Heart left ventricle (tissue), 13 donors: ENCODE measurements at regions not wholly inside any gene's neighbourhood (a gene's known extent, or its start where the extent isn't known, plus 50 kb on each side); places are given as distances from the start of the nearest gene placed in this dataset.

Source experiments
- CTCF ChIP-seq, 12 donors: fragments of 200-600 bp; sonication (generic) in 4 of 12; IDR thresholded peaks; one replicate each; pipeline versions ENCODE4 v1.5.0 to v1.8.0; 2018 to 2022; ENCODE audit warnings: antibody characterized with exemption in 12 of 12, mild to moderate bottlenecking in 5 of 12
- POLR2A ChIP-seq, 2 donors: fragments of 450-650 bp; IDR thresholded peaks; one replicate each; pipeline ENCODE4 v1.6.1; 2017; ENCODE audit warnings: antibody characterized with exemption in 2 of 2, mild to moderate bottlenecking in 2 of 2, moderate library complexity in 2 of 2
- donor health status: ischemic (EF 13 %, LVEDD 7.1; RV severe dilation, severe dysfunction).
- donor health status: DM: no; HTN: yes; CAD: no.
- donor health status: DM: no; HTN: no; CAD: no.
- donor health status: ischemic (EF 25% LVEDD 6.9; RV normal size, moderate dysfunction).
- donor health status: ischemic (EF 25% LVEDD 5.7; RV mildly dilated, moderate dysfunction).
- donor health status: ischemic (EF 35%, LVEDD 5.7; RV mildly dilated, moderate dysfunction).
- donor health status: nonischemic (EF 11% LVEDD 7.7; RV severe dilation, severe dysfunction).
- donor health status: DM: yes; HTN: yes; CAD: no.
- donor health status: PGD.
- donor health status: ischemic (EF 29% LVEDD 5.4; RV normal size, mild dysfunction).
- donor health status: nonischemic (EF 23%, LVEDD 6.1; RV moderate dilation, normal function).

- TF ChIP-seq CTCF (IDR thresholded peaks at IDR 0.05) (no peak), POLR2A (IDR thresholded peaks at IDR 0.05) (no peak)
Observed at GRCh38 chr3:106367496-106367895, 498.7 kb upstream of the CBLB start.
